ENCODE measurements at regions not wholly inside any gene's neighbourhood (a gene's known extent, or its start where the extent isn't known, plus 50 kb on each side); places are given as distances from the start of the nearest gene placed in this dataset.

DNA sequence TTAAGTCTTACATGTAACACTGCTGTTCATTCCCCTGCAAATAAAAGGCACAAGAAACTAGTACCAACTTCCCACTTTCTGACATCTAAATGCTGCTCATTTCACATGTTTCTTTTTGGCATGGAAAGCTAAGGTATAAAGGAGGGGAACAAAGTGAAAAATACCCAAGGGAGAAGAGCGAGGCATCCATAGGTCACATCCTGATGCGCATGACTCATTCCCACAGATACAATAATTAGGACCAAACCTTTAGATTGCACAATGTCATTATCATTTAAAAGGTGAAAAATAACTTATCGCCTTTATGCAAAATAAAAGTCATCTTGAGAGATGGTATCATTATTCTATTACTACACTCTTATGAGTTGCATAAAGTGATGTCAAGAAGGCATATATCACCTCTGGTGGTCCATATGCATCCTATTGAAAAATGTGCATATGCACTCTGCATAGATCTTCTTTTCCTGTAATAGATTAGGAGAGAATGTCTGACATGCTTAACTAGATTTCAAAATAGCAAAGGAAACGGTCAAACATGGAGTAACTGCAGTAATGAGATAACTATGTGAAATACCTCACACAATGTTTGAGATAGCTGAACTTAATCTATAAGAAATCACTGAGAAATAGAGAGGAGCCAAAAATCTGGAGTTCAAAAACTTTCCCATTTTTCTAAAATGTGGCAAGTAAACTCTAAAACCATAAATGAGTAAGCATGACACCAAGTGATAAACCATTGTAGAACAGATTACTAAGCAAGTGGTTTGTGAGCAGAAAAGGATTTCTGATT, 382.5 kb upstream of the TMTC1 start:
- TF ChIP-seq, protein P1, sequence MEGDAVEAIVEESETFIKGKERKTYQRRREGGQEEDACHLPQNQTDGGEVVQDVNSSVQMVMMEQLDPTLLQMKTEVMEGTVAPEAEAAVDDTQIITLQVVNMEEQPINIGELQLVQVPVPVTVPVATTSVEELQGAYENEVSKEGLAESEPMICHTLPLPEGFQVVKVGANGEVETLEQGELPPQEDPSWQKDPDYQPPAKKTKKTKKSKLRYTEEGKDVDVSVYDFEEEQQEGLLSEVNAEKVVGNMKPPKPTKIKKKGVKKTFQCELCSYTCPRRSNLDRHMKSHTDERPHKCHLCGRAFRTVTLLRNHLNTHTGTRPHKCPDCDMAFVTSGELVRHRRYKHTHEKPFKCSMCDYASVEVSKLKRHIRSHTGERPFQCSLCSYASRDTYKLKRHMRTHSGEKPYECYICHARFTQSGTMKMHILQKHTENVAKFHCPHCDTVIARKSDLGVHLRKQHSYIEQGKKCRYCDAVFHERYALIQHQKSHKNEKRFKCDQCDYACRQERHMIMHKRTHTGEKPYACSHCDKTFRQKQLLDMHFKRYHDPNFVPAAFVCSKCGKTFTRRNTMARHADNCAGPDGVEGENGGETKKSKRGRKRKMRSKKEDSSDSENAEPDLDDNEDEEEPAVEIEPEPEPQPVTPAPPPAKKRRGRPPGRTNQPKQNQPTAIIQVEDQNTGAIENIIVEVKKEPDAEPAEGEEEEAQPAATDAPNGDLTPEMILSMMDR (IDR thresholded peaks at IDR 0.05): no peak
- TF ChIP-seq POLR2A (IDR thresholded peaks at IDR 0.05): no peak
